K562 (cell line): ENCODE measurements at regions not wholly inside any gene's neighbourhood (a gene's known extent, or its start where the extent isn't known, plus 50 kb on each side); places are given as distances from the start of the nearest gene placed in this dataset.

Experiments
- ATAC-seq: fragments of 200-7000 bp; cut with Tn5 transposase; 3 replicates; pipeline ENCODE4 v1.9.1; 2020; ENCODE audit warnings: moderate library complexity
- BruUV-seq: library from RNA; stranded (reverse); fragments of 400-500 nt; replicated peaks from 2 replicates; lab custom pipeline; 2021; lab: Mats Ljungman, UMichigan
- CTCF ChIA-PET: fragments of 300-600 bp; formaldehyde crosslinking; extraction: SDS; loops from one replicate; lab custom pipeline; 2021; ENCODE audit warnings: low intra/inter-chr PET ratio; lab: Yijun Ruan, JAX
- POLR2A ChIA-PET: fragments of 300-600, 350-650 bp; sonication (Branson Sonifier 250); formaldehyde crosslinking; extraction: SDS; loops from one replicate; lab custom pipeline; 2021; ENCODE audit warnings: antibody characterized with exemption, inconsistent platforms; lab: Yijun Ruan, JAX
- DNase-seq, 4 experiments: peaks; one replicate each; pipeline versions ENCODE4 v3.0.0 to v3.0.0-alpha.2; 2011 to 2018; ENCODE audit warnings: low spot score in 3 of 4, mixed read lengths in 3 of 4; ENCODE audit errors: extremely low read depth in 1 of 4
- FAIRE-seq: peaks from 2 replicates; lab custom pipeline; 2011; peaks lifted over from hg19 to GRCh38; lab: Jason Lieb, UNC
- H2AFZ ChIP-seq: 2 replicates; pipeline ENCODE4 v1.6.0; 2011; ENCODE audit warnings: low read depth, low read length, control low read depth, inconsistent platforms
- H3K27ac ChIP-seq: fragments of 200-600 bp; 3 replicates; pipeline ENCODE4 v1.8.0; 2011; ENCODE audit warnings: low read depth, mild to moderate bottlenecking, control low read depth, inconsistent platforms, low read length, moderate library complexity, mixed read lengths; ENCODE audit errors: extremely low read depth
- H3K27me3 ChIP-seq, 2 experiments: fragments of 300-600 bp in 1 of 2; 2 replicates in 1 of 2; 3 replicates in 1 of 2; pipeline versions ENCODE4 v1.6.0 to v1.8.0; 2011; ENCODE audit warnings: inconsistent platforms in 2 of 2, low read length in 2 of 2, mild to moderate bottlenecking in 1 of 2, mixed read lengths in 1 of 2, moderate library complexity in 1 of 2; ENCODE audit not compliant: control insufficient read depth in 2 of 2, insufficient read depth in 2 of 2
- H3K36me3 ChIP-seq: fragments of 300-600 bp; 3 replicates; pipeline ENCODE4 v1.8.0; 2011; ENCODE audit warnings: mild to moderate bottlenecking, low read length, inconsistent platforms; ENCODE audit not compliant: control insufficient read depth, insufficient read depth
- H3K4me1 ChIP-seq, 2 experiments: fragments of 200-600 bp in 1 of 2; replicated peaks in 1 of 2; 2 replicates in 1 of 2; 3 replicates in 1 of 2; pipeline versions ENCODE4 v1.5.1 to v1.8.0; 2011; ENCODE audit warnings: inconsistent platforms in 2 of 2, low read length in 2 of 2, mild to moderate bottlenecking in 1 of 2, mixed read lengths in 1 of 2, moderate library complexity in 1 of 2; ENCODE audit not compliant: control insufficient read depth in 2 of 2, insufficient read depth in 2 of 2
- H3K4me2 ChIP-seq: 2 replicates; pipeline ENCODE4 v1.6.1; 2011; ENCODE audit warnings: low read length, control low read depth, inconsistent platforms, mixed read lengths; ENCODE audit not compliant: insufficient read depth
- H3K4me3 ChIP-seq: fragments of 200-600 bp; sonication (generic), shearing (Covaris generic); 2 replicates; pipeline ENCODE4 v1.5.1; 2016; ENCODE audit warnings: control low read depth, inconsistent platforms
- H3K79me2 ChIP-seq: fragments of 200-600 bp; 3 replicates; pipeline ENCODE4 v1.8.0; 2011; ENCODE audit warnings: low read length, inconsistent platforms; ENCODE audit not compliant: control insufficient read depth, insufficient read depth
- H3K9ac ChIP-seq, 2 experiments: 2 replicates each; pipeline versions ENCODE4 v1.6.0 to v1.6.1; 2011; ENCODE audit warnings: low read depth in 2 of 2, low read length in 2 of 2, control low read depth in 1 of 2, inconsistent platforms in 1 of 2, mild to moderate bottlenecking in 1 of 2, mixed read lengths in 1 of 2; ENCODE audit not compliant: insufficient read depth in 1 of 2
- H3K9me1 ChIP-seq: one replicate; pipeline ENCODE4 v1.6.0; 2011; ENCODE audit warnings: inconsistent platforms, mild to moderate bottlenecking, low read length, moderate library complexity; ENCODE audit not compliant: control insufficient read depth, insufficient read depth
- H3K9me3 ChIP-seq: replicated peaks from 2 replicates; pipeline ENCODE4 v1.5.1; 2011; ENCODE audit warnings: low read depth, low read length, inconsistent platforms; ENCODE audit not compliant: control insufficient read depth, insufficient read depth
- H4K20me1 ChIP-seq: replicated peaks from 2 replicates; pipeline ENCODE4 v1.6.1; 2011; ENCODE audit warnings: low read length, inconsistent platforms, mixed read lengths; ENCODE audit not compliant: control insufficient read depth, insufficient read depth
- DACH1 ChIP-seq: fragments of 450-650 bp; IDR thresholded peaks from 2 replicates; pipeline ENCODE4 v1.6.1; 2018; ENCODE audit not compliant: partially characterized antibody
- HSF4 ChIP-seq: fragments of 250-450 bp; sonication (Bioruptor Pico); IDR thresholded peaks from 2 replicates; pipeline ENCODE4 v2.1.2; 2022; ENCODE audit warnings: mild to moderate bottlenecking, moderate library complexity, borderline replicate concordance
- KAT2B ChIP-seq: IDR thresholded peaks from one replicate; pipeline ENCODE4 v1.6.1; 2012; ENCODE audit warnings: low read depth, mild to moderate bottlenecking, control low read depth, inconsistent platforms, low read length, moderate library complexity
- PHB ChIP-seq: fragments of 250-450 bp; sonication (Bioruptor Pico); IDR thresholded peaks from 2 replicates; pipeline ENCODE4 v1.5.0; 2021
- SIN3A ChIP-seq, 2 experiments: fragments of 150-350 bp in 1 of 2; IDR thresholded peaks; 2 replicates each; pipeline ENCODE4 v1.6.1; 2011 to 2016; ENCODE audit warnings: borderline replicate concordance in 2 of 2, low read depth in 2 of 2, low read length in 2 of 2, mild to moderate bottlenecking in 2 of 2, moderate library complexity in 2 of 2; ENCODE audit not compliant: control insufficient read depth in 1 of 2
- XRCC5 ChIP-seq: fragments of 200-400 bp; formaldehyde crosslinking; IDR thresholded peaks from 2 replicates; pipeline ENCODE4 v1.6.1; 2017; ENCODE audit warnings: low read depth, mild to moderate bottlenecking, low read length
- ZNF551 ChIP-seq: fragments of 250-450 bp; sonication (Bioruptor Pico); IDR thresholded peaks from 2 replicates; pipeline ENCODE4 v1.5.0; 2021; ENCODE audit warnings: mild to moderate bottlenecking, moderate library complexity
- WGBS: fragments of 100-300 bp; shearing (Covaris generic); methylation state at CpG from one replicate; pipeline ENCODE4 v1.1.6; 2016; ENCODE audit warnings: low coverage, mixed read lengths; ENCODE audit not compliant: insufficient coverage; ENCODE audit errors: missing lambda C conversion rate; 5-methylcytosine and 5-hydroxymethylcytosine counted together
- in situ Hi-C: fragments of 300-500 bp; cut with MboI; formaldehyde crosslinking; loops from 4 replicates; pipeline ENCODE4 v1.15.0; 2018; ENCODE audit warnings: inconsistent platforms, mixed read lengths
- intact Hi-C: fragments of 100-400 bp; cut with micrococcal nuclease; formaldehyde crosslinking; loops from 2 replicates; pipeline ENCODE4 v1.14.2; 2022
- TF ChIP-seq, protein P1 (sequence below): sonication (generic); formaldehyde crosslinking; IDR thresholded peaks from 2 replicates; pipeline ENCODE4 v1.8.0; 2022; ENCODE audit warnings: missing genetic modification reagents, mild to moderate bottlenecking, borderline replicate concordance
- TF ChIP-seq, protein P2 (sequence below): fragments of 250-450 bp; sonication (Bioruptor Pico); IDR thresholded peaks from 2 replicates; pipeline ENCODE4 v1.8.0; 2022; ENCODE audit warnings: inconsistent platforms
- TF ChIP-seq, protein P3 (sequence below): fragments of 250-450 bp; sonication (Bioruptor Pico); IDR thresholded peaks from 2 replicates; pipeline ENCODE4 v1.4.0; 2020; ENCODE audit warnings: mild to moderate bottlenecking, moderate library complexity, borderline replicate concordance

DNA sequence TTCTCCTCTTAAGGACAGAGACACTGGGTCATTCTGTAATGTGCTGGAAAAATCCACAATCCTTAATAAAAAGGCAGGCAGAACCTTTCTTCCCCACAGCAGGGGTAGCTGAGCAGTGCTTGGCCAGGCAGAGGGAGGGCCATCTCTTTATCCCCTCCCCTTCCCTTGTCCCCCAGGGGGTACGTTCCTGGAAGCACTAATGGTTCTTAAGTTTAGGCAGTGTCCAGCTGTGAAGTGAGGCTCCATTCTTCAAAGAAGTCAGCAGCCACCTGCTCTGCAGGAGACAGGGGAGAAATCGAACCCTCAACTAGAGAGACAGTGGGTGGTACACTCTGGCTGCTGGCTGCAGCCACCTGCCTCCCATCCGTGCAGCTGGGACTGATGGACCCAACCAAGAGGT lies 533.9 kb upstream of the CDH11 start:
- no peak overlapping the region for H3K9ac ChIP-seq
- H3K4me1 ChIP-seq: no peaks in the 10 kb centered on the region; a peak in 1 of 5 replicates
- peaks cover 0 to 7% of the 10 kb centered on the region in 2 experiments; a peak in 2 of 5 replicates for H3K27me3 ChIP-seq
- H3K27ac ChIP-seq: no peak overlapping the region
- H2AFZ ChIP-seq: no peak overlapping the region
- intact Hi-C loops: no loop called here
- 0% methylated on average over 2 of the region's 3 CpGs for WGBS
- no peak for ATAC-seq
- H3K9me1 ChIP-seq: no peaks in the 10 kb centered on the region
- H3K9me3 ChIP-seq: no peaks in the 10 kb centered on the region
- POLR2A ChIA-PET: no interaction called here
- no TSS peak for BruUV-seq
- H3K79me2 ChIP-seq: no peaks in the 10 kb centered on the region
- H3K4me2 ChIP-seq: no peak overlapping the region
- no peak for FAIRE-seq
- in situ Hi-C loops: no loop called here
- no peaks in the 10 kb centered on the region for H3K36me3 ChIP-seq
- no peak for DNase-seq
- no peak overlapping the region for H3K4me3 ChIP-seq
- CTCF ChIA-PET: no interaction called here
- TF ChIP-seq ZNF551 (no peak), HSF4 (CRISPR knock-in tag) (no peak), XRCC5 (no peak), KAT2B (no peak), SIN3A (IDR thresholded peaks at IDR 0.05; ENCODE audit: borderline replicate concordance in 2 of 2, control insufficient read depth in 1 of 2, low read depth in 2 of 2, low read length in 2 of 2) (no peak), DACH1 (no peak), PHB (CRISPR knock-in tag) (no peak)
- TF ChIP-seq, protein P1, sequence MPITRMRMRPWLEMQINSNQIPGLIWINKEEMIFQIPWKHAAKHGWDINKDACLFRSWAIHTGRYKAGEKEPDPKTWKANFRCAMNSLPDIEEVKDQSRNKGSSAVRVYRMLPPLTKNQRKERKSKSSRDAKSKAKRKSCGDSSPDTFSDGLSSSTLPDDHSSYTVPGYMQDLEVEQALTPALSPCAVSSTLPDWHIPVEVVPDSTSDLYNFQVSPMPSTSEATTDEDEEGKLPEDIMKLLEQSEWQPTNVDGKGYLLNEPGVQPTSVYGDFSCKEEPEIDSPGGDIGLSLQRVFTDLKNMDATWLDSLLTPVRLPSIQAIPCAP: no peak
- TF ChIP-seq, protein P2, sequence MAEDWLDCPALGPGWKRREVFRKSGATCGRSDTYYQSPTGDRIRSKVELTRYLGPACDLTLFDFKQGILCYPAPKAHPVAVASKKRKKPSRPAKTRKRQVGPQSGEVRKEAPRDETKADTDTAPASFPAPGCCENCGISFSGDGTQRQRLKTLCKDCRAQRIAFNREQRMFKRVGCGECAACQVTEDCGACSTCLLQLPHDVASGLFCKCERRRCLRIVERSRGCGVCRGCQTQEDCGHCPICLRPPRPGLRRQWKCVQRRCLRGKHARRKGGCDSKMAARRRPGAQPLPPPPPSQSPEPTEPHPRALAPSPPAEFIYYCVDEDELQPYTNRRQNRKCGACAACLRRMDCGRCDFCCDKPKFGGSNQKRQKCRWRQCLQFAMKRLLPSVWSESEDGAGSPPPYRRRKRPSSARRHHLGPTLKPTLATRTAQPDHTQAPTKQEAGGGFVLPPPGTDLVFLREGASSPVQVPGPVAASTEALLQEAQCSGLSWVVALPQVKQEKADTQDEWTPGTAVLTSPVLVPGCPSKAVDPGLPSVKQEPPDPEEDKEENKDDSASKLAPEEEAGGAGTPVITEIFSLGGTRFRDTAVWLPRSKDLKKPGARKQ (CRISPR knock-in tag): no peak
- TF ChIP-seq, protein P3, sequence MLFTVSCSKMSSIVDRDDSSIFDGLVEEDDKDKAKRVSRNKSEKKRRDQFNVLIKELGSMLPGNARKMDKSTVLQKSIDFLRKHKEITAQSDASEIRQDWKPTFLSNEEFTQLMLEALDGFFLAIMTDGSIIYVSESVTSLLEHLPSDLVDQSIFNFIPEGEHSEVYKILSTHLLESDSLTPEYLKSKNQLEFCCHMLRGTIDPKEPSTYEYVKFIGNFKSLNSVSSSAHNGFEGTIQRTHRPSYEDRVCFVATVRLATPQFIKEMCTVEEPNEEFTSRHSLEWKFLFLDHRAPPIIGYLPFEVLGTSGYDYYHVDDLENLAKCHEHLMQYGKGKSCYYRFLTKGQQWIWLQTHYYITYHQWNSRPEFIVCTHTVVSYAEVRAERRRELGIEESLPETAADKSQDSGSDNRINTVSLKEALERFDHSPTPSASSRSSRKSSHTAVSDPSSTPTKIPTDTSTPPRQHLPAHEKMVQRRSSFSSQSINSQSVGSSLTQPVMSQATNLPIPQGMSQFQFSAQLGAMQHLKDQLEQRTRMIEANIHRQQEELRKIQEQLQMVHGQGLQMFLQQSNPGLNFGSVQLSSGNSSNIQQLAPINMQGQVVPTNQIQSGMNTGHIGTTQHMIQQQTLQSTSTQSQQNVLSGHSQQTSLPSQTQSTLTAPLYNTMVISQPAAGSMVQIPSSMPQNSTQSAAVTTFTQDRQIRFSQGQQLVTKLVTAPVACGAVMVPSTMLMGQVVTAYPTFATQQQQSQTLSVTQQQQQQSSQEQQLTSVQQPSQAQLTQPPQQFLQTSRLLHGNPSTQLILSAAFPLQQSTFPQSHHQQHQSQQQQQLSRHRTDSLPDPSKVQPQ: no peak
- no peaks in the 10 kb centered on the region for H4K20me1 ChIP-seq
